Mesenchymal stem cell (in vitro differentiated cells and primary cell): ENCODE measurements at regions not wholly inside any gene's neighbourhood (a gene's known extent, or its start where the extent isn't known, plus 50 kb on each side); places are given as distances from the start of the nearest gene placed in this dataset.

Experiments used
- DNase-seq: peaks from one replicate; pipeline ENCODE4 v3.0.0-alpha.2; 2013
- H2AFZ ChIP-seq: one replicate; pipeline ENCODE4 v1.6.1; 2013; ENCODE audit warnings: low read depth, mild to moderate bottlenecking, control low read depth, inconsistent platforms, low read length, moderate library complexity
- H2AK5ac ChIP-seq: 2 replicates; pipeline ENCODE4 v1.6.1; 2013; ENCODE audit warnings: low read length, moderate library complexity, mild to moderate bottlenecking, inconsistent platforms; ENCODE audit not compliant: severe bottlenecking
- H2BK120ac ChIP-seq: one replicate; pipeline ENCODE4 v1.6.1; 2013; ENCODE audit warnings: low read depth, mild to moderate bottlenecking, inconsistent platforms, low read length, moderate library complexity
- H2BK12ac ChIP-seq, 2 experiments: one replicate each; pipeline ENCODE4 v1.6.1; 2013; ENCODE audit warnings: inconsistent platforms in 2 of 2, low read length in 2 of 2, mild to moderate bottlenecking in 2 of 2, moderate library complexity in 2 of 2, control low read depth in 1 of 2
- H2BK15ac ChIP-seq: one replicate; pipeline ENCODE4 v1.6.1; 2013; ENCODE audit warnings: mild to moderate bottlenecking, low read depth, inconsistent platforms; ENCODE audit not compliant: poor library complexity, severe bottlenecking
- H2BK5ac ChIP-seq: 2 replicates; pipeline ENCODE4 v1.6.1; 2013; ENCODE audit warnings: low read depth, mild to moderate bottlenecking, low read length, control low read depth, inconsistent platforms; ENCODE audit not compliant: poor library complexity, severe bottlenecking
- H3K14ac ChIP-seq, 2 experiments: one replicate each; pipeline ENCODE4 v1.6.1; 2013; ENCODE audit warnings: inconsistent platforms in 2 of 2, low read length in 2 of 2, control low read depth in 1 of 2, mild to moderate bottlenecking in 1 of 2, moderate library complexity in 1 of 2
- H3K18ac ChIP-seq, 2 experiments: one replicate each; pipeline ENCODE4 v1.6.1; 2013; ENCODE audit warnings: inconsistent platforms in 2 of 2, low read length in 2 of 2, control low read depth in 1 of 2, low read depth in 1 of 2, mild to moderate bottlenecking in 1 of 2
- H3K23ac ChIP-seq, 2 experiments: one replicate each; pipeline ENCODE4 v1.6.1; 2013; ENCODE audit warnings: inconsistent platforms in 2 of 2, low read length in 2 of 2, mild to moderate bottlenecking in 2 of 2, moderate library complexity in 2 of 2, control low read depth in 1 of 2
- H3K27ac ChIP-seq: 2 replicates; pipeline ENCODE4 v1.5.1; 2013; ENCODE audit warnings: mild to moderate bottlenecking, moderate library complexity, low read length, control low read depth, inconsistent platforms; ENCODE audit not compliant: poor library complexity, severe bottlenecking
- H3K27me3 ChIP-seq, 2 experiments: 2 replicates each; pipeline versions ENCODE4 v1.6.1 to v1.7.0; 2013; ENCODE audit warnings: low read length in 2 of 2, mild to moderate bottlenecking in 2 of 2, moderate library complexity in 2 of 2, control low read depth in 1 of 2, inconsistent platforms in 1 of 2; ENCODE audit not compliant: control insufficient read depth in 1 of 2, insufficient read depth in 1 of 2
- H3K36me3 ChIP-seq, 2 experiments: 2 replicates each; pipeline versions ENCODE4 v1.6.1 to v1.7.0; 2013; ENCODE audit warnings: low read length in 2 of 2, control low read depth in 1 of 2, inconsistent platforms in 1 of 2, low read depth in 1 of 2, mild to moderate bottlenecking in 1 of 2; ENCODE audit not compliant: insufficient read depth in 2 of 2, control insufficient read depth in 1 of 2
- H3K4ac ChIP-seq, 2 experiments: one replicate each; pipeline ENCODE4 v1.6.1; 2013; ENCODE audit warnings: inconsistent platforms in 2 of 2, low read length in 2 of 2, mild to moderate bottlenecking in 2 of 2, moderate library complexity in 2 of 2, control low read depth in 1 of 2, low read depth in 1 of 2
- H3K4me1 ChIP-seq: 2 replicates; pipeline ENCODE4 v1.6.1; 2013; ENCODE audit warnings: low read depth, low read length, control low read depth; ENCODE audit not compliant: control insufficient read depth, insufficient read depth
- H3K4me2 ChIP-seq: 2 replicates; pipeline ENCODE4 v1.6.1; 2013; ENCODE audit warnings: low read length, mild to moderate bottlenecking, inconsistent platforms; ENCODE audit not compliant: poor library complexity, severe bottlenecking
- H3K4me3 ChIP-seq, 2 experiments: 2 replicates each; pipeline versions ENCODE4 v1.5.1 to v1.7.0; 2013; ENCODE audit warnings: low read length in 2 of 2, mild to moderate bottlenecking in 2 of 2, control low read depth in 1 of 2, low read depth in 1 of 2; ENCODE audit not compliant: insufficient read depth in 1 of 2
- H3K79me1 ChIP-seq: replicated peaks from 2 replicates; pipeline ENCODE4 v1.6.1; 2013; ENCODE audit warnings: mild to moderate bottlenecking, control low read depth, low read length, inconsistent platforms; ENCODE audit not compliant: poor library complexity, severe bottlenecking
- H3K9ac ChIP-seq: 2 replicates; pipeline ENCODE4 v1.7.0; 2013; ENCODE audit warnings: mild to moderate bottlenecking, low read length, moderate library complexity
- H3K9me3 ChIP-seq: 2 replicates; pipeline ENCODE4 v1.7.0; 2013; ENCODE audit warnings: mild to moderate bottlenecking, low read length; ENCODE audit not compliant: control insufficient read depth
- H4K8ac ChIP-seq: one replicate; pipeline ENCODE4 v1.6.1; 2013; ENCODE audit warnings: inconsistent platforms, mild to moderate bottlenecking, low read length, moderate library complexity
- H4K91ac ChIP-seq: one replicate; pipeline ENCODE4 v1.6.1; 2013; ENCODE audit warnings: mild to moderate bottlenecking, low read length, inconsistent platforms
- WGBS: methylation state at CpG from one replicate; pipeline ENCODE4 v1.1.7; 2013; ENCODE audit warnings: mixed read lengths; 5-methylcytosine and 5-hydroxymethylcytosine counted together

- Histone ChIP-seq H3K18ac (no peak overlapping the region), H3K79me1 (no peaks in the 10 kb centered on the region), H3K27me3 (peaks cover 0 to 53% of the 10 kb centered on the region in 2 experiments), H3K4me1 (peaks cover 1% of the 10 kb centered on the region), H2BK15ac (no peak overlapping the region), H3K4me3 (no peak overlapping the region), H4K8ac (no peak overlapping the region), H3K36me3 (no peaks in the 10 kb centered on the region), H2AK5ac (no peak overlapping the region), H3K23ac (no peak overlapping the region), H3K4me2 (no peak overlapping the region), H4K91ac (no peak overlapping the region), H3K14ac (no peak overlapping the region), H3K9me3 (no peaks in the 10 kb centered on the region), H2BK5ac (no peak overlapping the region), H2BK12ac (no peak overlapping the region), H2BK120ac (no peak overlapping the region), H3K9ac (no peak overlapping the region), H3K27ac (no peak overlapping the region), H2AFZ (no peak overlapping the region), H3K4ac (no peak overlapping the region)
- WGBS = 86% methylated on average over 15 of the region's 15 CpGs
- no peak for DNase-seq
These were observed 114.1 kb upstream of the OTOS start for GRCh38 chr2:240254337-240255164.

- H2AK5ac ChIP-seq = no peak overlapping the region
- no peak overlapping the region for H2BK15ac ChIP-seq
- peaks cover 1% of the 10 kb centered on the region for H3K4me1 ChIP-seq
- H4K91ac ChIP-seq = no peak overlapping the region
- H3K4ac ChIP-seq = no peak overlapping the region
- no peak overlapping the region for H2AFZ ChIP-seq
- no peak overlapping the region for H3K4me2 ChIP-seq
- no peak overlapping the region for H2BK120ac ChIP-seq
- no peaks in the 10 kb centered on the region for H3K79me1 ChIP-seq
- no peak overlapping the region for H3K18ac ChIP-seq
- H3K23ac ChIP-seq = no peak overlapping the region
- no peak overlapping the region for H2BK5ac ChIP-seq
- H3K27ac ChIP-seq = no peak overlapping the region
- H4K8ac ChIP-seq = no peak overlapping the region
- no peak overlapping the region for H3K4me3 ChIP-seq
- 79% methylated on average over 8 of the region's 8 CpGs for WGBS
- DNase-seq = no peak
- H3K27me3 ChIP-seq = peaks cover 0 to 55% of the 10 kb centered on the region in 2 experiments
- no peak overlapping the region for H2BK12ac ChIP-seq
- H3K9me3 ChIP-seq = no peaks in the 10 kb centered on the region
- no peak overlapping the region for H3K14ac ChIP-seq
- no peaks in the 10 kb centered on the region for H3K36me3 ChIP-seq
- no peak overlapping the region for H3K9ac ChIP-seq
These were observed 114.7 kb upstream of the OTOS start for GRCh38 chr2:240255165-240255491.

GRCh38 chr2:240255811-240256703 lies 115.6 kb upstream of the OTOS start:
- H3K4me1 ChIP-seq = peaks cover 1% of the 10 kb centered on the region
- no peak overlapping the region for H2BK12ac ChIP-seq
- H2BK120ac ChIP-seq = no peak overlapping the region
- H3K27me3 ChIP-seq = peaks cover 0 to 52% of the 10 kb centered on the region in 2 experiments
- H3K23ac ChIP-seq = no peak overlapping the region
- no peak overlapping the region for H2BK15ac ChIP-seq
- no peak overlapping the region for H3K4me3 ChIP-seq
- no peak for DNase-seq
- no peak overlapping the region for H3K4me2 ChIP-seq
- H3K9me3 ChIP-seq = no peaks in the 10 kb centered on the region
- no peak overlapping the region for H3K14ac ChIP-seq
- no peak overlapping the region for H2AK5ac ChIP-seq
- no peak overlapping the region for H3K9ac ChIP-seq
- 74% methylated on average over 20 of the region's 20 CpGs for WGBS
- H4K8ac ChIP-seq = no peak overlapping the region
- no peaks in the 10 kb centered on the region for H3K79me1 ChIP-seq
- no peaks in the 10 kb centered on the region for H3K36me3 ChIP-seq
- H3K18ac ChIP-seq = no peak overlapping the region
- no peak overlapping the region for H2BK5ac ChIP-seq
- no peak overlapping the region for H2AFZ ChIP-seq
- no peak overlapping the region for H3K27ac ChIP-seq
- no peak overlapping the region for H3K4ac ChIP-seq
- H4K91ac ChIP-seq = no peak overlapping the region
